Left cardiac atrium (tissue), 4 donors: ENCODE measurements at regions not wholly inside any gene's neighbourhood (a gene's known extent, or its start where the extent isn't known, plus 50 kb on each side); places are given as distances from the start of the nearest gene placed in this dataset.
A peak's percentile ranks its signal among the peaks of the same experiment; 100 is the strongest.
"Not testable (repeated sequence)": the region's sequence is repeated elsewhere in the genome, so short reads cannot be mapped to it uniquely, and the experiment has no call there.

ENCODE experiments used
- ATAC-seq, 2 donors: fragments of 200-7000 bp; cut with Tn5 transposase; one replicate each; pipeline ENCODE4 v1.9.1; 2020; ENCODE audit warnings: mild to moderate bottlenecking in 2 of 2, moderate library complexity in 2 of 2
- DNase-seq: peaks from one replicate; pipeline ENCODE4 v3.0.0-alpha.2; 2020
- intact Hi-C, 2 donors: fragments of 100-400 bp; cut with DNase I; formaldehyde crosslinking; loops; one replicate each; pipeline versions ENCODE4 v1.14.1 to v1.15.1; 2022 to 2023
- donor health status: DM: no; HTN: yes; CAD: no.
- donor health status: DM: no; HTN: yes; CAD: no; lungs with severe emphysema.
- donor health status: DM: yes; HTN: yes; CAD: no.
- donor health status: Dilated cardiomyopathy.

- intact Hi-C loops = no loop called here
- DNase-seq (no peak), ATAC-seq (no peak)
Observed at GRCh38 chr6:4660377-4661321, 115.6 kb upstream of the CDYL start.

- DNase-seq, ATAC-seq, intact Hi-C loops: not testable (repeated sequence)
Observed at GRCh38 chr6:4659719-4660118, 116.5 kb upstream of the CDYL start.

- intact Hi-C loops = no loop called here
- no peak for DNase-seq
- no peak for ATAC-seq
Observed at GRCh38 chr6:4658486-4658885, 117.7 kb upstream of the CDYL start.

- DNase-seq (no peak), ATAC-seq (no peak)
- intact Hi-C loops = no loop called here
Observed at GRCh38 chr6:4656106-4656505, 120.1 kb upstream of the CDYL start.

- no peak for DNase-seq
- intact Hi-C loops = no loop called here
- no peak for ATAC-seq
Observed at GRCh38 chr6:4655196-4656025, 120.8 kb upstream of the CDYL start.

GRCh38 chr6:4653141-4653540 lies 123.1 kb upstream of the CDYL start:
- intact Hi-C loops = no loop called here
- DNase-seq (no peak), ATAC-seq (no peak)

- intact Hi-C loops = no loop called here
- ATAC-seq = no peak
Observed at GRCh38 chr6:4651831-4652467, 124.3 kb upstream of the CDYL start.

GRCh38 chr6:4649728-4650127 lies 126.5 kb upstream of the CDYL start:
- DNase-seq (no peak), ATAC-seq (no peak)
- intact Hi-C loops = loop anchor here in 1 of 2 donors (5.0 kb wide), 1 partner anchor 123 kb away; no protein-coding TSS in a partner anchor

More at GRCh38 chr6:4651831-4652467, 124.3 kb upstream of the CDYL start:
- DNase-seq = no peak

GRCh38 chr6:4647414-4648365 lies 128.5 kb upstream of the CDYL start:
- DNase-seq = peak; percentile 84
- ATAC-seq = peak; percentile 97 to 98
- intact Hi-C loops = loop anchor here in 1 of 2 donors (5.0 kb wide), 1 partner anchor 125 kb away; no protein-coding TSS in a partner anchor

GRCh38 chr6:4645713-4646360 lies 130.4 kb upstream of the CDYL start:
- no peak for DNase-seq
- intact Hi-C loops = loop anchor here in 1 of 2 donors (5.0 kb wide), 1 partner anchor 126 kb away; no protein-coding TSS in a partner anchor
- no peak for ATAC-seq

- intact Hi-C loops = loop anchor here in 1 of 2 donors (5.0 kb wide), 1 partner anchor 127 kb away; no protein-coding TSS in a partner anchor
- ATAC-seq (no peak), DNase-seq (no peak)
Observed at GRCh38 chr6:4644996-4645395, 131.2 kb upstream of the CDYL start.

GRCh38 chr6:4641461-4641860 lies 134.7 kb upstream of the CDYL start:
- no peak for DNase-seq
- intact Hi-C loops = no loop called here
- no peak for ATAC-seq

- no peak for ATAC-seq
- DNase-seq = no peak
- intact Hi-C loops = no loop called here
Observed at GRCh38 chr6:4640139-4640538, 136.1 kb upstream of the CDYL start.

GRCh38 chr6:4638641-4639040 lies 137.6 kb upstream of the CDYL start:
- intact Hi-C loops = no loop called here
- DNase-seq = no peak
- no peak for ATAC-seq

GRCh38 chr6:4637691-4638433 lies 138.3 kb upstream of the CDYL start:
- no peak for ATAC-seq
- no peak for DNase-seq
- intact Hi-C loops = no loop called here

- DNase-seq (no peak), ATAC-seq (no peak)
- intact Hi-C loops = no loop called here
Observed at GRCh38 chr6:4636881-4637224, 139.4 kb upstream of the CDYL start.

- intact Hi-C loops = no loop called here
- ATAC-seq (no peak), DNase-seq (no peak)
Observed at GRCh38 chr6:4636191-4636880, 139.9 kb upstream of the CDYL start.
